H7 (cell line): ENCODE measurements at regions not wholly inside any gene's neighbourhood (a gene's known extent, or its start where the extent isn't known, plus 50 kb on each side); places are given as distances from the start of the nearest gene placed in this dataset.
"Not testable (repeated sequence)": the region's sequence is repeated elsewhere in the genome, so short reads cannot be mapped to it uniquely, and the experiment has no call there.

ENCODE experiments used
- DNase-seq: peaks from one replicate; pipeline ENCODE4 v3.0.0; 2012
- H3K27me3 ChIP-seq: 2 replicates; pipeline ENCODE4 v1.6.0; 2011; ENCODE audit warnings: mild to moderate bottlenecking, low read length; ENCODE audit not compliant: control insufficient read depth, insufficient read depth
- H3K36me3 ChIP-seq: replicated peaks from 2 replicates; pipeline ENCODE4 v1.5.1; 2011; ENCODE audit warnings: low read length; ENCODE audit not compliant: control insufficient read depth, insufficient read depth
- H3K4me3 ChIP-seq: 2 replicates; pipeline ENCODE4 v1.5.1; 2011; ENCODE audit warnings: low read depth, mild to moderate bottlenecking, control low read depth, low read length, moderate library complexity; ENCODE audit not compliant: insufficient read depth

DNA sequence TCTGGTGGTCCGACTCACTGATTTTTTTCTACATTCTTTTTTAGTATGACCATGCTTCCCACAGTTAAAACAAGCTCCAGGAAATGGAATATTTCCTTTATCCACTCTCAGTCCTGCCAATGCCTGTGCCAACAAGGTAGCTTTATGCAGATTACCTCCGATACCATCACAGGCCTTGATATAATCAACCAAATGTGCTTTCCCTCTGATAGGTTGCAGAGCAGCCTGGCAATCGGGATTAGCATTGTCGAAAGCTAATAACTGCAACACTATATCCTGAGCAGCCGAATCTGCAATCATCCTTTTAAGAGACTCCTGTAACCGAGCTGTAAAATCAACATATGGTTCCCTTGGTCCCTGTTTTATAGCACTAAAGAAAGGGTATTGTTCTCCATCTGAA, 122.3 kb upstream of the IGFBP3 start:
- H3K27me3 ChIP-seq, H3K4me3 ChIP-seq, H3K36me3 ChIP-seq, DNase-seq: not testable (repeated sequence)

DNA sequence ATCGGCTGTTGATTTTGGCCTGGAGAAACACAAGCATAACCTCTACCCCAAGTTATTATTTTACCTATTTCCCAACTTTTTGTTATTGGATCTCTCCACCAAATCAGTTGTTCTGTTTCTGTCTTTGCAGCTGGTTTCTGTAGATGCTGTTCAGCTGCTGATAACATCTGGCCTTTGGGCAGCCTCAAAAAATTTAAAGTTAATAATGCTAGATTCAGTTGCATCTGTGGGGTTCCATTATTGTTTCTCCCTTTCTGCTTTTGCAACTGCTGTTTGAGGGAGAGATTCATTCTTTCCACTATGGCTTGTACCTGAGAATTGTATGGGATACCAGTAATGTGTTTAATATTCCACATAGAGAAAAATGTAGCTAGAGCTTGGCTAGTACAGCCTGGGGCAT, 118.7 kb upstream of the IGFBP3 start:
- not testable (repeated sequence) for H3K4me3 ChIP-seq, H3K27me3 ChIP-seq, DNase-seq, H3K36me3 ChIP-seq

DNA sequence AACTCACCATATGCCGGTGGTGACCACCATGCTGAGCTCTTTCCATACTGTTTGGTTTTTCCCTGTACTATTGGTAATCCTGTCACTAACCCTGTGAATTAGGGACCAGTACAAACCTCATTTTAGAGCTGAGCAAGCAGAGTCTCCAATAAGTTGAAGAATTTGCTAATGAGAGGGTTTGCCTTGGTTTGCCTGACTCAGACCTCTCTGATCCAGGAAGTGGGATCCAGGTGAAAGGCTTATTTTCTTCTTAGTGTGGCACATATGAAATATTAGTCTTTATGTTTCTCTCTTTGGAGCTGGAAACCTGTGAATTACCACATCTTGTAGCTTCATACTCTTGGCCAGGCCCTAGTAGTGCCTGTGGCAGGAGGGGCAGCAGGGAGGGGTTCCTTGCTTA, 114.1 kb upstream of the IGFBP3 start:
- H3K27me3 ChIP-seq = no peaks in the 10 kb centered on the region
- H3K4me3 ChIP-seq = no peak overlapping the region
- no peak for DNase-seq
- H3K36me3 ChIP-seq = no peaks in the 10 kb centered on the region

DNA sequence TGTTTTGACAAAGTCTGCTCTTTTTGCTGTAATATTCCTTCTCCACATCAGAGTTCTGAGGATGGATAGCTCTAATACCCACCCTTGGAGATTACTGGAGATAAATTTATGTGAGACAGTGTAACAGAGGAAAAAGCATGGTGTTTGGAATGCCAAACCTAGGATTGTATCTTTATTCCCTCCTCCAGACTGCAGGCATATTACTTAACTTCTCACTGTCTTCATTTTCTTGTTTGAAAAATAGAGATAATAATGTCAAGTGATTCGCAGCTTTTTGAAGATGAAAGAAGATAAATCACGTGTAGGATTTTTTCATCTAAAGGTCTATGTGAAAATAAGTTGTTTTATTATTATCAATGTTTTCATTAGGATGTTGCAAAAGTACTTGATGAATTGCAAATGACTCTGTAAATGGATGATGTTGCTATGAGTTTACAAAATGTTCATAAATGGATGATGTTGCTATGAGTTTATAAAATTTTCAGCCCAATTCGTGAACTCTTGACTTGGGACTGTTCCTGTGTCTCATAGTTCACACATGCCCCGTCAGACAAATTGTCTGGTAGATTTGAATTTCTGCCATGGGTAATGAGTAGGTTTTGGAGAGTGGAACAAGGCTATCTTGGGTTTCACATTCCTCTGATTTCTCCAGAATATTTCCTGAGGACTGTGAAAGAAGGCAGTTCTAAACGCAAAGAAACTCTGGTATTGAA, 113.1 kb upstream of the IGFBP3 start:
- H3K4me3 ChIP-seq = no peak overlapping the region
- H3K27me3 ChIP-seq = no peaks in the 10 kb centered on the region
- DNase-seq = no peak
- no peaks in the 10 kb centered on the region for H3K36me3 ChIP-seq

DNA sequence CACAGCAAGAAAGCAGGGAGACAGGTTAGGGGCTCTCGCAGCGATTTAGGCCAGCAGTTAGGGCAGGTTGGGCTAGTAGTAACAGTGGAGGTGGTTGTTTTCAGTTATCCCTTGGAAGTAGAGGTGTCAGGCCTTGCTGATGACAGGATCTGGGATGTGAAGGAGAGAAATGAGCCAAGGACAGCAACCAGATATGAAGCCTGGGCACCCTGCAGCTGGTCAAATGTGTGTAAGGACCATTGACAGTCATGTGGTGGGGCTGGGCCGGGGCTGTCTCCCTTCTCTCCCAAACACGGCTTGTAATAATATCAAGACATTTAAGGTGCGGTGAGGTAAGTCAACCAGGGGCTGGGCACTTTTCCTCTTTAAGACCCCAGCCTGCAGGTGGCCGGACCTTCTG, 112.5 kb upstream of the IGFBP3 start:
- Histone ChIP-seq H3K36me3 (no peaks in the 10 kb centered on the region), H3K27me3 (no peaks in the 10 kb centered on the region), H3K4me3 (no peak overlapping the region)
- no peak for DNase-seq

DNA sequence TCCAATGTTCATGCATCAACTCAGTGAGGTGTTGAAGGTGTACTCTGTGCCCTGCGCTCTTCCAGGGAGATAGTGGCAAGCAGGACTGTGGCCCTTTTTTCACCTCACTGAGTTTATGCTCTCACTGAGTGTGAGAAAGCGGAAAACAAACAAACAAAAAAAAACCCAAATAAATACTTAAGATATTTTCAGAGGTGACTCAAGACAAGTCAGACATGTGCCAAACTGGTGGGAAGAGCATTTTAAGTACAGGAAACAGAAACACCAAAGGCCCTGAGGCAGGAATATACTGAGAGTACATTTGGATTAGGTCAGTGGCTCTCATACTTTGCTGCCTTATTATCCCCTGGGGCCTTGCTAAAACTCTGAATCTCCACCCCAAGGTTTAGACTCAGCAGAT, 111.9 kb upstream of the IGFBP3 start:
- no peak for DNase-seq
- Histone ChIP-seq H3K27me3 (no peaks in the 10 kb centered on the region), H3K36me3 (no peaks in the 10 kb centered on the region), H3K4me3 (no peak overlapping the region)

DNA sequence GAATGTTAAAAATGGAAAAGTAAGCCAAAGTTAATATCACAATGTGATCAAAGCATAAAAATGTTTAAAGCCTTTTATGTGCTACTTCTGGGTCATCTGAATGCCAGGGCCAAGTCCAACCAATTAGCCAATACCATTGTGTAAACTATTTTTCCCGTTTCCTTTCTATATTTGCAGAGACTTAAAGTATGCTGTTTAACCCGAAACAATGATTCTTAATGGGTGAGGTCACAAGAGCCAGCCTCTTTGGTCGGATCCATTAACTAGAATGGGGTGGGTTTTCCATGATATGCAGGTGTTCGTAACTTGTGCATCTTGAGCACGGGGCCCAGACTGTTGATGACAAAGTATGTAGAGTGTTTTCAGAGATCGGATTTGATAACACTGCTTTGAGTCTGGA, 111.3 kb upstream of the IGFBP3 start:
- no peaks in the 10 kb centered on the region for H3K36me3 ChIP-seq
- no peak for DNase-seq
- H3K27me3 ChIP-seq = no peaks in the 10 kb centered on the region
- no peak overlapping the region for H3K4me3 ChIP-seq

DNA sequence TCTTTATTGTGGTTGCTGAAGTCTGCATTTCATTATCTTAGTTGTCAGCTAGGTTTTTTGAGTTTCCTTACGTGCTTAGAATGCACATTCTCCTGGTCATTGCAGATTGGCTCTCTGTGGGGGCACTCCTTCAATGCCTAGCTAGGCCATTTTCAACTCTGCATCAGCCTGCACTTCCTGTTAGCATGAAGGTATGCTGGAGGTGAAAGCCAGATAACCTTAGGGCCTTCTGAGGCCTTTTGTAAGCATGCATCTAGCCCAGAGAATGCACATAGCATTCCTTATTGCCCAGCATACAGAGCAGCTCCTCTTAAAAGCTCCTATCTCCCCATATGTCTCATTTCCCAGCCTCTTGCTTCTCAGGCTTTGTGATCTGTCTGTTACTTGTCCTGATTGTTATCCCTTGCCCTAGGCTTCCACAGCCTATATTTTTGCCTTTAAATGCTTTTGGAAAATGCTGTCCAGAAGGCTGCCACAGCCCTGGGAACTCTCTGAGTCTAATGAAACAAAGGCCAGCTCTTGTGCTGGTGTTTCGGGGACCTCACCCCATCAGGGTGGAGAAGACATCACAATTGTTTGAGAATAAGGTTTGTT, 108.1 kb upstream of the IGFBP3 start:
- H3K27me3 ChIP-seq = no peaks in the 10 kb centered on the region
- no peak overlapping the region for H3K4me3 ChIP-seq
- DNase-seq = no peak
- H3K36me3 ChIP-seq = no peaks in the 10 kb centered on the region

DNA sequence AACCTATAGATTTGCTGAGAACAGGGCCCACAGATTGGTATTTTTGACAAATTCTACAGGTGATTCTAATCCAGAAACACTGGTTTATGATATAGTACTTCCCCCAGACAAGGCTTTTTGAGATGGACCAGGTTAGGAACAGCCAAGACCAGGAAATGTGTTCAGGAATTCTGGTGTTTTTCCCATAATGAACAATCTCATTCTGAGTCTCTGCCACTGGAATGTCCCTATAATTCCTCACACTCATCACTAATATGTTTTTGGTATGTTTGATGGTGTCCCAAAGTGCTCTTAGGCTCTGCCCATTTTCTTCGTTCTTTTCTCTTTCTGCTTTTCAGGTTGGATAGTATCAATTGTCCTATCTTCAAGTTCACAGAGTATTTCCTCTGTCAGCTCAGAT, 107.2 kb upstream of the IGFBP3 start:
- Histone ChIP-seq H3K36me3 (no peaks in the 10 kb centered on the region), H3K27me3 (no peaks in the 10 kb centered on the region), H3K4me3 (no peak overlapping the region)
- no peak for DNase-seq

DNA sequence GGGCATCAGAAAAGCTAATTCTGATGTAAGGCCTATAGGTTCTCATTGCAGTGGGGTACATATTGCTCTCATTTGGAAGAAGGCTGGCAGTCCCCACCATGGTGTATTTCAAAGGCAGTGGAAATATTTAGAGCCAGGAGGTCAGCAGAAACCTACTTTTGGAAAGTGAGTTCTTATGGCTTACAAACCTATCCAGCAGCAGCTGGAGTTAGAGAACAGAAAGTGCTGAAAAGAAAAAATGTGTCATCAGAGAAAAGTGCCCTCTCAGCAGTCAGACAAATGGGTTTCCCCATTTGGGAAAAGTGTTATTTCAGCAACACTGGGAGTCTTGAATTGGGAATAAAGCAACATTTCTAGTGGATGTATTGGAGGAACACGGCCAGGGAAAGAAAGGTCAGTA, 105.7 kb upstream of the IGFBP3 start:
- no peak for DNase-seq
- Histone ChIP-seq H3K4me3 (no peak overlapping the region), H3K27me3 (no peaks in the 10 kb centered on the region), H3K36me3 (no peaks in the 10 kb centered on the region)

DNA sequence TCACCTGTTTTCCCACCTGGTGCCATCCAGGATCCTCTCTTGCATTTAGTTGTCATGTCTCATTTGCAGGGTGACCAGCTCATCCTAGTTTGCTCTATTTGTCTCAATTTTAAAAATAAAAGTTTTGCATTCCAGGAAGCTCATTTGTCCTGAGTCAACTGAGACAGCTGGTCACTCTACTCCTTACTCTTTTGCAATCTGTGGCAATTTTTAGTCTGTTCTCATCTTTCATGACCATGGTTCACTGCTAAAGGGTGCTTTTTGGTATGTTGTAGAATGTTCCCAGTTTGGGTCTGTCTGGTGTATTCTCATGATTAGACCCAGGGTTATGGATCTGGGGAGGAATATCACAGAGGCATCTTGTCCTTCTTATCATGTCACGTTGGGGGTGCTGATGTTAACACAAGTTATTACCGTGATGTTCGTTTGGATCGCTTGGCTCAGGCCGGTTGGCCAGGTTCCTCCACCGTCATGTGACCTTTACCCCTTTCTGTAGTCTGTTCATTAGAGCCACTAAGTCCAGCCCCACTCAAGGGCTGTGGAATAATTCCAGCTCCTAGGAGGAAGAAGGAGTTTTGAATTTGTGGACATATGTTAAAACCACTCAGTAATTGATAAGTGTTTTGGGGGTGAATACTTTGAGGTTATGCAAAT, 103.3 kb upstream of the IGFBP3 start:
- Histone ChIP-seq H3K27me3 (no peaks in the 10 kb centered on the region), H3K36me3 (no peaks in the 10 kb centered on the region), H3K4me3 (no peak overlapping the region)
- no peak for DNase-seq

DNA sequence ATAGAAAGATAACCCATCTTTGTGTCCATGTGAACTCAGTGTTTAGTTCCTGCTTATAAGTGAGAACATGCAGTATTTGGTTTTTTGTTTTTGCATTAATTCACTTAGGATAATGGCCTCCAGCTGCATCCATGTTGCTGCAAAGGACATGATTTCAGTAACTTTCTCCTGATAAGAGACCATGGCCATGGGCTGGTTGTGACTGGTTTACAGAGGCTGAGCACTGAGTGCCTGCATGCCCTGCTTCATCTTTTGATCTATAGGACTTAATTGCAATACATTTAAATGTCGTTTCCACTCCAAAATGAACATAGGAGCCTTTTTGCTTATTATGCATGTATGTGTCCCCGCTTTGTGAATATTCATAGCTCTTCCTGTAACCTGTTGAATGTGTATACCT, 101.3 kb upstream of the IGFBP3 start:
- Histone ChIP-seq H3K27me3 (no peaks in the 10 kb centered on the region), H3K4me3 (no peak overlapping the region), H3K36me3 (no peaks in the 10 kb centered on the region)
- no peak for DNase-seq

DNA sequence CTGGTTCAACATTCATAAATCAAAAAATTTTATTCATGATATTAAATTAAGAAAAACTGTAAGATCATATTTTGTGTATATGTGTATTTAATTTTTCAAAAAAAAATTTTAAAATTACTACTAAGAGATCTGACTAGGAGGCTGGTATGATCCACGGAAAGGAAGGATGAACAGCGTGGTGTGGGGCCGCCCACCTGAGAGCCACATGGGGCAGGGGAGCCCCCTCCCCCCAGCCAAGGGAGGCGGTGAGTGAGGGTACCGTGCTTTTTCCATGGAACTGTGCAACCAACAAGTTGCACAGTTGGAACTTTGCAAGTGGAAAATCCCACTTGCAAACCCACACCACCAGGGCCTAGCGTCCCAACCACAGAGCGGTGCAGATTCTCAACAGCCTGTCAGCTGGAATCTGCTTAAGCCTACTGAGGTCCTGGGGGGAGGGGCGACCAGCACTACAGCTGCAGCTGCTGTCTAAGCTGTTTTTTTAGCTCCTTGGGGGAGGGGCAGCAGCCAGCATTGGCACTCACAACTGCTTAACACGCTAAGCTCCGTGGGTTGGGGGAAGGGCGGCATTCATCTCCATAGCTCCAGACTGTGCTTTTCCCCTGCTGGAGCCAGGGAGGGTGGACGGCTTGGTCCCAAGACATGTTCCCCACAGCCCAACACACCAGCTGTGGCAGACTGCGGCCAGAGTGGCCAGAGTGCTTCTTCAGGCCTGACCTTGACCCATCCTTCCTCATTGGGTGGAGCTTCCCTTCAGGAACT, 94.2 kb upstream of the IGFBP3 start:
- Histone ChIP-seq H3K27me3 (no peaks in the 10 kb centered on the region), H3K4me3 (no peak overlapping the region), H3K36me3 (no peaks in the 10 kb centered on the region)
- peak; percentile 53 for DNase-seq

DNA sequence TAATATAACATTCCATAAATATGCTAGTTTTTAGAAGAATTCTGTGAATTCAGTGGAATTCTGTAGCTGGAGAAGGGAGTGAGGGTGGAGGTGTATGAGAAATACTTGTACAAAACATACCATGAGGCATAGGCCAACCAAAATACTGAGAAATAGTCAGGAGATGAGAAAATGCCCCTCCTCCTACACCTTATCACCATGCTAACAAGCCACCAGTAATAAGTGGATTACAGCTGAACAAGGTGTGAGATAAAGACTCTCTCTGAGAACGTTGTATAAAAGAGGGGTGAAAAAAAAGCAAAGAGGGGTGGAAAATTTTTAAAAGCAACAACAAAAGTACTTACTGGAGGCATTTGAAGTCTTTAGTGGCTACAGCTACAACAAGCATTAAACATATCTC, 90.4 kb upstream of the IGFBP3 start:
- Histone ChIP-seq H3K27me3 (no peaks in the 10 kb centered on the region), H3K36me3 (no peaks in the 10 kb centered on the region), H3K4me3 (no peak overlapping the region)
- no peak for DNase-seq

DNA sequence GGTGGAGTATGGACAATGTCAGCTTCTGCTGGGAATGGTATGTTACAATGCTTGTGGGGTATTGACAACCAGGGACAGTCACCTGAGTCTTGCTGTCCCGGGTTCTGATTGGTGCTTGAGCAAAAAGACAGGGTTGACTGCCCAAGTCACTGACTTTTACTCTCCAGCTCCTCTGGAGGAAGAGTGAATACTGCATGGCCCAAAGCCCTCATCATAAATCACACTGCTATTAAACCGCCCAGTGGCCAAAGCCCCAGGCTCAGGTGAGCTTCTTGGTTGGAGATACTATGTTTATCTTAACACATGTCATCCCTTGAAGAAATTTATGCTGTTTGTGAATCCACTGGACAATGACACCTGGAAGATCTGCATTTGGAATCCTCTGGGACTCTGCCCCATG, 90.0 kb upstream of the IGFBP3 start:
- H3K27me3 ChIP-seq = no peaks in the 10 kb centered on the region
- no peak overlapping the region for H3K4me3 ChIP-seq
- no peaks in the 10 kb centered on the region for H3K36me3 ChIP-seq
- no peak for DNase-seq
